ENCODE measurements at regions not wholly inside any gene's neighbourhood (a gene's known extent, or its start where the extent isn't known, plus 50 kb on each side); places are given as distances from the start of the nearest gene placed in this dataset.
"Not testable (repeated sequence)": the region's sequence is repeated elsewhere in the genome, so short reads cannot be mapped to it uniquely, and the experiment has no call there.

DNA sequence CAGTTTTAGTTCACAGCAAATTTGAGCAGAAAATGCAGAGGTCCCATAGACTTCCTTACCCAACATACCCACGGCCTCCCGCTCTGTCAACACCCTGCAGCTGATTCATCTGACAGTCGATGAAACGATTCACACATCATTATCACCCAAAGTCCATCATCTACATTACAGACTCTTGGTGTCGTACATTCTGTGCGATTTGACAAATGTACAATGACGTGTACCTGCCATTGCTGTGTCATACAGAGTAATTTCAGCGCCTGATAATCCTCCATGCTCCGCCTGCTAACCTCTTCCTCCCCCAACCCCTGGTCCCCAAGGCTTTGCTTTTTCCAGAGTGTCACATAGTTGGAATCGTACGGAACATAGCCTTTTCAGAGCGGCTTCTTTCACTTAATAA is 94.7 kb upstream of the SLC25A33 start (continued):
- TF ChIP-seq, protein P1, sequence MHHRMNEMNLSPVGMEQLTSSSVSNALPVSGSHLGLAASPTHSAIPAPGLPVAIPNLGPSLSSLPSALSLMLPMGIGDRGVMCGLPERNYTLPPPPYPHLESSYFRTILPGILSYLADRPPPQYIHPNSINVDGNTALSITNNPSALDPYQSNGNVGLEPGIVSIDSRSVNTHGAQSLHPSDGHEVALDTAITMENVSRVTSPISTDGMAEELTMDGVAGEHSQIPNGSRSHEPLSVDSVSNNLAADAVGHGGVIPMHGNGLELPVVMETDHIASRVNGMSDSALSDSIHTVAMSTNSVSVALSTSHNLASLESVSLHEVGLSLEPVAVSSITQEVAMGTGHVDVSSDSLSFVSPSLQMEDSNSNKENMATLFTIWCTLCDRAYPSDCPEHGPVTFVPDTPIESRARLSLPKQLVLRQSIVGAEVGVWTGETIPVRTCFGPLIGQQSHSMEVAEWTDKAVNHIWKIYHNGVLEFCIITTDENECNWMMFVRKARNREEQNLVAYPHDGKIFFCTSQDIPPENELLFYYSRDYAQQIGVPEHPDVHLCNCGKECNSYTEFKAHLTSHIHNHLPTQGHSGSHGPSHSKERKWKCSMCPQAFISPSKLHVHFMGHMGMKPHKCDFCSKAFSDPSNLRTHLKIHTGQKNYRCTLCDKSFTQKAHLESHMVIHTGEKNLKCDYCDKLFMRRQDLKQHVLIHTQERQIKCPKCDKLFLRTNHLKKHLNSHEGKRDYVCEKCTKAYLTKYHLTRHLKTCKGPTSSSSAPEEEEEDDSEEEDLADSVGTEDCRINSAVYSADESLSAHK (CRISPR knock-in tag; IDR thresholded peaks at IDR 0.05; ENCODE audit: borderline replicate concordance): no peak
- TF ChIP-seq ZNF335 (CRISPR knock-in tag; IDR thresholded peaks at IDR 0.05): no peak
- TF ChIP-seq, protein P2, sequence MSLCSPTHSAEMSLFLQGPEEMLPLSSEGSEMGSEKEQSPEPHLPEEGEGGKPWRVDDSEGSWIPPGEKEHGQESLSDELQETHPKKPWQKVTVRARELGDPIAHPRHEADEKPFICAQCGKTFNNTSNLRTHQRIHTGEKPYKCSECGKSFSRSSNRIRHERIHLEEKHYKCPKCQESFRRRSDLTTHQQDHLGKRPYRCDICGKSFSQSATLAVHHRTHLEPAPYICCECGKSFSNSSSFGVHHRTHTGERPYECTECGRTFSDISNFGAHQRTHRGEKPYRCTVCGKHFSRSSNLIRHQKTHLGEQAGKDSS (CRISPR knock-in tag; IDR thresholded peaks at IDR 0.05; ENCODE audit: borderline replicate concordance, low read depth): no peak

DNA sequence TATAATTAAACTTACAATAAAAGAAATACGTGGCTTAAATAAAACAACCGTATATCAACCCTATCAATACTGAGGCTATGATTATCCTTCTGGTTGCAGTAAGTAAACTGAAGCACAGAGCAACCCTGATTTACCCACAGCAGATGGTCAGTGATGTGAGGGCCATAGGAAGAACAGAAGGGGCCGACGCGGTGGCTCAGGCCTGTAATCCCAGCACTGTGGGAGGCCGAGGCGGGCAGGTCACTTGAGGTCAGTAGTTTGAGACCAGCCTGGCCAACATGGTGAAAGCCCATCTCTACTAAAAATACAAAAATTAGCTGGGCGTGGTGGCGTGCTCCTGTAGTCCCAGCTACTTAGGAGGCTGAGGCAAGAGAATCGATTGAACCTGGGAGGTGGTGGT is 94.2 kb upstream of the SLC25A33 start:
- H3K9me3 ChIP-seq (ENCODE audit: low read length); H2AFZ ChIP-seq (ENCODE audit: low read length); H3K79me2 ChIP-seq (ENCODE audit: insufficient read depth, low read length); in situ Hi-C loops (cut with HindIII; ENCODE audit: extremely low pct_ligation_motif_present, low pct_unique_long_range_greater_than_20kb); POLR2A ChIA-PET; H4K20me1 ChIP-seq (ENCODE audit: insufficient read depth, low read length); ATAC-seq; intact Hi-C loops (cut with micrococcal nuclease; ENCODE audit: unreplicated experiment); DNase-seq (ENCODE audit: low spot score); H3K36me3 ChIP-seq (replicated peaks in 1 of 2; ENCODE audit: control insufficient read depth in 1 of 2, insufficient read depth in 2 of 2, low read length in 2 of 2); H3K4me2 ChIP-seq (ENCODE audit: low read depth, low read length); H3K27me3 ChIP-seq (ENCODE audit: control insufficient read depth in 1 of 2, insufficient read depth in 2 of 2, low read length in 2 of 2); BruUV-seq (replicated peaks); H3K9ac ChIP-seq (ENCODE audit: insufficient read depth, low read depth, low read length); H3K4me3 ChIP-seq (replicated peaks in 1 of 3; ENCODE audit: insufficient read depth in 1 of 3, low read depth in 2 of 3, low read length in 3 of 3); H3K27ac ChIP-seq (ENCODE audit: extremely low read length, insufficient read depth, low read length); CTCF ChIA-PET (ENCODE audit: low intra/inter-chr PET ratio, low total read pairs); FAIRE-seq: not testable (repeated sequence)
- 96% methylated on average over 10 of the region's 10 CpGs for WGBS (ENCODE audit: low lambda C conversion rate)
- peaks cover 89% of the 10 kb centered on the region for H3K4me1 ChIP-seq (ENCODE audit: insufficient read depth, low read length)
